Upper lobe of left lung (tissue), 4 donors: ENCODE measurements at regions not wholly inside any gene's neighbourhood (a gene's known extent, or its start where the extent isn't known, plus 50 kb on each side); places are given as distances from the start of the nearest gene placed in this dataset.

Experiments
- CTCF ChIP-seq, 6 experiments: fragments of 450-650 bp in 4 of 6; fragments of 200-600 bp in 2 of 6; sonication (generic) in 2 of 6; IDR thresholded peaks; one replicate each; pipeline ENCODE4 v1.5.1; 2016 to 2019; ENCODE audit warnings: antibody characterized with exemption in 6 of 6
- POLR2A ChIP-seq, 4 donors: fragments of 450-650 bp; IDR thresholded peaks; one replicate each; pipeline ENCODE4 v1.5.1; 2016 to 2017; ENCODE audit warnings: antibody characterized with exemption in 4 of 4, mild to moderate bottlenecking in 2 of 4
- POLR2AphosphoS5 ChIP-seq, 2 donors: sonication (generic); formaldehyde crosslinking; IDR thresholded peaks; one replicate each; pipeline ENCODE4 v1.5.1; 2017; ENCODE audit warnings: antibody characterized with exemption in 2 of 2

GRCh38 chr18:45386041-45386655, 229.1 kb upstream of the SLC14A2 start:
- no peak for TF ChIP-seq POLR2A (IDR thresholded peaks at IDR 0.05)
- TF ChIP-seq POLR2AphosphoS5 (IDR thresholded peaks at IDR 0.05): no peak
- peak in 1 of 6 experiments; percentile 19 for TF ChIP-seq CTCF (IDR thresholded peaks at IDR 0.05)
